CD14-positive monocyte (primary cell): ENCODE measurements at regions not wholly inside any gene's neighbourhood (a gene's known extent, or its start where the extent isn't known, plus 50 kb on each side); places are given as distances from the start of the nearest gene placed in this dataset.

Source experiments
- DNase-seq, 3 donors: peaks; one replicate each; pipeline ENCODE4 v3.0.0-alpha.2; 2011 to 2022
- H2AFZ ChIP-seq: 2 replicates; pipeline ENCODE4 v1.6.0; 2012; ENCODE audit warnings: mild to moderate bottlenecking, low read depth, low read length, inconsistent platforms; ENCODE audit not compliant: insufficient read depth, poor library complexity, severe bottlenecking
- H3K27ac ChIP-seq, 2 donors: 1 replicate in 1 of 2; 2 replicates in 1 of 2; pipeline ENCODE4 v1.5.1; 2012 to 2013; ENCODE audit warnings: low read length in 2 of 2, control low read depth in 1 of 2, inconsistent platforms in 1 of 2, low read depth in 1 of 2, mild to moderate bottlenecking in 1 of 2
- H3K27me3 ChIP-seq, 2 donors: one replicate each; pipeline versions ENCODE4 v1.6.0 to v1.6.1; 2011 to 2013; ENCODE audit warnings: low read length in 2 of 2; ENCODE audit not compliant: control insufficient read depth in 2 of 2, insufficient read depth in 2 of 2
- H3K36me3 ChIP-seq, 2 donors: replicated peaks in 1 of 2; 1 replicate in 1 of 2; 2 replicates in 1 of 2; pipeline versions ENCODE4 v1.5.1 to v1.6.1; 2012 to 2013; ENCODE audit warnings: low read length in 2 of 2, control low read depth in 1 of 2, inconsistent platforms in 1 of 2, mild to moderate bottlenecking in 1 of 2; ENCODE audit not compliant: insufficient read depth in 2 of 2, control insufficient read depth in 1 of 2
- H3K4me1 ChIP-seq, 2 donors: 1 replicate in 1 of 2; 2 replicates in 1 of 2; pipeline versions ENCODE4 v1.5.1 to v1.6.1; 2012 to 2013; ENCODE audit warnings: low read length in 2 of 2, control low read depth in 1 of 2, inconsistent platforms in 1 of 2, mild to moderate bottlenecking in 1 of 2, moderate library complexity in 1 of 2; ENCODE audit not compliant: insufficient read depth in 2 of 2, control insufficient read depth in 1 of 2
- H3K4me2 ChIP-seq: replicated peaks from 2 replicates; pipeline ENCODE3; 2012; ENCODE audit warnings: low read length, moderate library complexity, mild to moderate bottlenecking; ENCODE audit not compliant: poor library complexity, severe bottlenecking; ENCODE audit errors: extremely low read depth
- H3K4me3 ChIP-seq, 3 experiments: fragments of 200-600 bp in 1 of 3; sonication (generic) in 1 of 3; replicated peaks in 1 of 3; 1 replicate in 2 of 3; 2 replicates in 1 of 3; pipeline ENCODE4 v1.5.1; 2011 to 2013; ENCODE audit warnings: low read length in 3 of 3, mild to moderate bottlenecking in 3 of 3, control low read depth in 2 of 3, low read depth in 2 of 3, inconsistent platforms in 1 of 3, moderate library complexity in 1 of 3
- H3K79me2 ChIP-seq: 2 replicates; pipeline ENCODE4 v1.6.0; 2012; ENCODE audit warnings: mild to moderate bottlenecking, control low read depth, inconsistent platforms, low read length, moderate library complexity; ENCODE audit not compliant: insufficient read depth
- H3K9ac ChIP-seq: 2 replicates; pipeline ENCODE4 v1.6.0; 2017; ENCODE audit warnings: low read length, mild to moderate bottlenecking; ENCODE audit not compliant: insufficient read depth, poor library complexity, severe bottlenecking
- H3K9me3 ChIP-seq, 2 donors: replicated peaks in 1 of 2; 1 replicate in 1 of 2; 2 replicates in 1 of 2; pipeline versions ENCODE4 v1.5.1 to v1.6.1; 2012 to 2013; ENCODE audit warnings: low read length in 2 of 2, control low read depth in 1 of 2; ENCODE audit not compliant: control insufficient read depth in 1 of 2, insufficient read depth in 1 of 2
- H4K20me1 ChIP-seq: 2 replicates; pipeline ENCODE4 v1.6.0; 2012; ENCODE audit warnings: mild to moderate bottlenecking, low read length, control low read depth, moderate library complexity; ENCODE audit not compliant: insufficient read depth
- H3K27ac Mint-ChIP-seq, 7 donors: one replicate each; pipeline ENCODE4 v1.8.0; 2020; ENCODE audit warnings: mild to moderate bottlenecking in 7 of 7, mixed read lengths in 7 of 7, moderate library complexity in 6 of 7, inconsistent platforms in 2 of 7
- H3K27me3 Mint-ChIP-seq, 3 donors: one replicate each; pipeline ENCODE4 v1.8.0; 2021 to 2022; ENCODE audit warnings: low read depth in 3 of 3, mild to moderate bottlenecking in 3 of 3, mixed read lengths in 3 of 3, moderate library complexity in 3 of 3, inconsistent platforms in 1 of 3
- H3K36me3 Mint-ChIP-seq, 2 donors: one replicate each; pipeline ENCODE4 v1.8.0; 2020; ENCODE audit warnings: mixed read lengths in 2 of 2, inconsistent platforms in 1 of 2, mild to moderate bottlenecking in 1 of 2
- H3K4me1 Mint-ChIP-seq: one replicate; pipeline ENCODE4 v1.8.0; 2020; ENCODE audit warnings: mild to moderate bottlenecking, mixed read lengths
- H3K4me3 Mint-ChIP-seq, 2 donors: one replicate each; pipeline ENCODE4 v1.8.0; 2020; ENCODE audit warnings: mild to moderate bottlenecking in 2 of 2, mixed read lengths in 2 of 2, moderate library complexity in 1 of 2
- H3K9me3 Mint-ChIP-seq, 7 donors: one replicate each; pipeline ENCODE4 v1.8.0; 2020 to 2022; ENCODE audit warnings: mixed read lengths in 7 of 7, mild to moderate bottlenecking in 6 of 7, moderate library complexity in 6 of 7, inconsistent platforms in 2 of 7
- WGBS: methylation state at CpG from one replicate; pipeline ENCODE4 v1.1.5; 2013; ENCODE audit warnings: missing lambda C conversion rate; ENCODE audit not compliant: insufficient coverage; 5-methylcytosine and 5-hydroxymethylcytosine counted together
- intact Hi-C, 2 donors: fragments of 100-400 bp; cut with micrococcal nuclease; formaldehyde crosslinking; loops; one replicate each; pipeline versions ENCODE4 v1.15.0 to v1.15.1; 2023
- TF ChIP-seq, protein P1 (sequence below): fragments of 200-600 bp; IDR thresholded peaks from one replicate; pipeline ENCODE4 v1.8.0; 2022; ENCODE audit warnings: antibody characterized with exemption, mild to moderate bottlenecking

DNA sequence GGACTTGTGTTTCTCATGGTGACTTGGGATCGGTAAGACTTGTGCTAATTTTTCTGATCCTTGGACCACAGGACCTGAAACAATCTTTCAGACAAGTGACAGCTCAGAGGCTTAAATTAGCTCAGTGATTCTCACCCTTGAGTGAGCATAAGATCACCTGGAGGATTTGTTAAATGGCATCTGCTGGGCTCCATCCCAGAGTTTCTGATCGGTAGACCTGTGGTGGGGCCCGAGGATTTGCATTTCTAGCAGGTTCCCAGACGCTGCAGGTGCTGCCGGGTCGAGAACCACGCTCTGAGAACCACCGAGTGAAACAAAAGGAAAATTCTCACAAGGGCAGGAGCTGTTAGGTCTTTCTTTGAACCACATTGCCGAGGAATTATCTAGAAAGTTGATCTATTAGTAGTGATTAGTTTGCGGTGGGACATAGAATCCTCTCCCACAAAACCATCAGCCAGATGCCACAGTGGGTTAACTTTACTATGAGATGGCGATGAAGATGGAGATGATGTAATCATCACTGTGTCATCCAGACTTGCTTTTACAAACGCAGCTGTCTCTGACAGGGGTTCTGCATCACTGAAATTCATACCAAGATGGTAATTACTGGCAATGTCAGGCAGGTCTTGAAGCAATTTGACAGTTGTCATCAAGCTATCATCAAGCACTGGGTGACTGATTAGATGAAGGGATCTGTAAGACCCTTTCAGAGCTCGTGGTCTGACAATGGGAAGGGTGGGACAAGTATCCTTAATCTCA lies 184.0 kb downstream of the AACS start:
- TF ChIP-seq, protein P1, sequence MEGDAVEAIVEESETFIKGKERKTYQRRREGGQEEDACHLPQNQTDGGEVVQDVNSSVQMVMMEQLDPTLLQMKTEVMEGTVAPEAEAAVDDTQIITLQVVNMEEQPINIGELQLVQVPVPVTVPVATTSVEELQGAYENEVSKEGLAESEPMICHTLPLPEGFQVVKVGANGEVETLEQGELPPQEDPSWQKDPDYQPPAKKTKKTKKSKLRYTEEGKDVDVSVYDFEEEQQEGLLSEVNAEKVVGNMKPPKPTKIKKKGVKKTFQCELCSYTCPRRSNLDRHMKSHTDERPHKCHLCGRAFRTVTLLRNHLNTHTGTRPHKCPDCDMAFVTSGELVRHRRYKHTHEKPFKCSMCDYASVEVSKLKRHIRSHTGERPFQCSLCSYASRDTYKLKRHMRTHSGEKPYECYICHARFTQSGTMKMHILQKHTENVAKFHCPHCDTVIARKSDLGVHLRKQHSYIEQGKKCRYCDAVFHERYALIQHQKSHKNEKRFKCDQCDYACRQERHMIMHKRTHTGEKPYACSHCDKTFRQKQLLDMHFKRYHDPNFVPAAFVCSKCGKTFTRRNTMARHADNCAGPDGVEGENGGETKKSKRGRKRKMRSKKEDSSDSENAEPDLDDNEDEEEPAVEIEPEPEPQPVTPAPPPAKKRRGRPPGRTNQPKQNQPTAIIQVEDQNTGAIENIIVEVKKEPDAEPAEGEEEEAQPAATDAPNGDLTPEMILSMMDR: no peak
- no peak for DNase-seq
- no peaks in the 10 kb centered on the region for H3K9me3 Mint-ChIP-seq
- Histone ChIP-seq H3K9ac (no peak overlapping the region), H3K27me3 (peaks cover 0 to 3% of the 10 kb centered on the region in 2 donors), H3K4me3 (no peak overlapping the region), H3K27ac (no peak overlapping the region), H3K9me3 (no peaks in the 10 kb centered on the region), H2AFZ (no peak overlapping the region), H4K20me1 (no peaks in the 10 kb centered on the region), H3K36me3 (no peaks in the 10 kb centered on the region), H3K79me2 (no peaks in the 10 kb centered on the region), H3K4me1 (no peaks in the 10 kb centered on the region), H3K4me2 (no peak overlapping the region)
- intact Hi-C loops: no loop called here
- H3K4me1 Mint-ChIP-seq: no peaks in the 10 kb centered on the region
- no peaks in the 10 kb centered on the region for H3K36me3 Mint-ChIP-seq
- H3K27ac Mint-ChIP-seq: no peak overlapping the region
- 94% methylated on average over 9 of the region's 13 CpGs for WGBS
- no peak overlapping the region for H3K4me3 Mint-ChIP-seq
- H3K27me3 Mint-ChIP-seq: peaks cover 5 to 16% (median 14%) of the 10 kb centered on the region in 3 donors

DNA sequence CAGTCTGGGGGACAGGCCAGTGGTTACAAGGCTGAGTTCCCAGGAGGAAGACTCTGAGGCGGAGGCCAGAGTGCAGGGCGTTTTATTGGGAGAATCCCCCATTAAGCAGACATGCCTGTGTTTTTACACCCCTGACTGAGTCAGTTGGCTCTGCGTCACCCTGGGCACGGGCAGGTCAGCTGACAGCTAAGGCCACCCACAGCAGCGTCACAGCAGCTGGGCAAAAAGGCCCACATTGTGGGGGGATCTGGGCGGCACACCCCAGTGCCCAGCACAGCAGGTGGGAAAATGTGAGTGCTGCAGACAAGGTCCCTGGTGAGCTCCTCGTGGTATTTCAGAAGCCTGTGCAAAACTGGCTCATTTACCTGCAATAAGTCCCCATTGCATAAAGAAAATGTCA lies 184.7 kb downstream of the AACS start:
- Mint-ChIP-seq H3K4me1 (no peaks in the 10 kb centered on the region), H3K36me3 (no peaks in the 10 kb centered on the region), H3K9me3 (no peaks in the 10 kb centered on the region), H3K4me3 (no peak overlapping the region), H3K27me3 (peaks cover 6 to 18% (median 14%) of the 10 kb centered on the region in 3 donors), H3K27ac (no peak overlapping the region)
- no peak overlapping the region for H3K27ac ChIP-seq
- no peaks in the 10 kb centered on the region for H3K79me2 ChIP-seq
- H4K20me1 ChIP-seq: no peaks in the 10 kb centered on the region
- no peak overlapping the region for H3K9ac ChIP-seq
- H3K27me3 ChIP-seq: peaks cover 0 to 3% of the 10 kb centered on the region in 2 donors
- intact Hi-C loops: no loop called here
- DNase-seq: no peak
- TF ChIP-seq, protein P1: no peak
- H2AFZ ChIP-seq: no peak overlapping the region
- H3K36me3 ChIP-seq: no peaks in the 10 kb centered on the region
- no peaks in the 10 kb centered on the region for H3K9me3 ChIP-seq
- 92% methylated on average over 6 of the region's 7 CpGs for WGBS
- H3K4me1 ChIP-seq: no peaks in the 10 kb centered on the region
- H3K4me2 ChIP-seq: no peak overlapping the region
- no peak overlapping the region for H3K4me3 ChIP-seq
